IMR-90 (cell line): ENCODE measurements at regions not wholly inside any gene's neighbourhood (a gene's known extent, or its start where the extent isn't known, plus 50 kb on each side); places are given as distances from the start of the nearest gene placed in this dataset.
A peak's percentile ranks its signal among the peaks of the same experiment; 100 is the strongest.

Experiments
- ATAC-seq: fragments of 200-7000 bp; cut with Tn5 transposase; 2 replicates; pipeline ENCODE4 v1.9.1; 2020; ENCODE audit warnings: low read depth, mild to moderate bottlenecking, moderate library complexity
- BruUV-seq: library from RNA; stranded (reverse); fragments of 400-500 nt; replicated peaks from 2 replicates; lab custom pipeline; 2021; lab: Mats Ljungman, UMichigan
- CTCF ChIA-PET: fragments of 300-600 bp; formaldehyde crosslinking; extraction: SDS; loops from one replicate; lab custom pipeline; 2021; ENCODE audit warnings: antibody characterized with exemption; lab: Yijun Ruan, JAX
- POLR2A ChIA-PET: fragments of 300-600 bp; sonication (Branson Sonifier 250); formaldehyde crosslinking; loops from one replicate; lab custom pipeline; 2022; ENCODE audit warnings: antibody characterized with exemption; ENCODE audit not compliant: unreplicated experiment; lab: Charles Lee
- DNase-seq: peaks from one replicate; pipeline ENCODE4 v3.0.0; 2013
- H2AFZ ChIP-seq: replicated peaks from 2 replicates; pipeline ENCODE3; 2013; ENCODE audit warnings: low read length, mild to moderate bottlenecking; ENCODE audit not compliant: poor library complexity
- H2AK5ac ChIP-seq: 2 replicates; pipeline ENCODE4 v1.6.1; 2013; ENCODE audit warnings: low read depth, low read length, inconsistent platforms
- H2AK9ac ChIP-seq: replicated peaks from 2 replicates; pipeline ENCODE3; 2013; ENCODE audit warnings: mild to moderate bottlenecking, low read depth, low read length, moderate library complexity; ENCODE audit not compliant: poor library complexity
- H2BK120ac ChIP-seq: 2 replicates; pipeline ENCODE4 v1.6.1; 2013; ENCODE audit warnings: low read depth, low read length, inconsistent platforms
- H2BK15ac ChIP-seq: 3 replicates; pipeline ENCODE4 v1.6.1; 2013; ENCODE audit warnings: low read depth, low read length, inconsistent platforms
- H2BK20ac ChIP-seq: 2 replicates; pipeline ENCODE4 v1.6.1; 2013; ENCODE audit warnings: low read depth, mild to moderate bottlenecking, inconsistent platforms, low read length, moderate library complexity
- H2BK5ac ChIP-seq: 2 replicates; pipeline ENCODE4 v1.6.1; 2013; ENCODE audit warnings: mild to moderate bottlenecking, low read depth, low read length, inconsistent platforms; ENCODE audit not compliant: poor library complexity, severe bottlenecking
- H3K14ac ChIP-seq: replicated peaks from 2 replicates; pipeline ENCODE4 v1.6.1; 2013; ENCODE audit warnings: low read depth, low read length, inconsistent platforms
- H3K18ac ChIP-seq: 2 replicates; pipeline ENCODE4 v1.6.1; 2013; ENCODE audit warnings: low read depth, low read length, control low read depth
- H3K23ac ChIP-seq: 2 replicates; pipeline ENCODE4 v1.6.1; 2013; ENCODE audit warnings: low read depth, low read length, inconsistent platforms
- H3K27ac ChIP-seq: 2 replicates; pipeline ENCODE4 v1.5.1; 2013; ENCODE audit warnings: mild to moderate bottlenecking, control low read depth, low read length; ENCODE audit not compliant: insufficient read depth
- H3K27me3 ChIP-seq: 2 replicates; pipeline ENCODE4 v1.6.1; 2013; ENCODE audit warnings: low read length; ENCODE audit not compliant: control insufficient read depth, insufficient read depth
- H3K36me3 ChIP-seq: 2 replicates; pipeline ENCODE4 v1.6.1; 2013; ENCODE audit warnings: low read length, mixed read lengths; ENCODE audit not compliant: control insufficient read depth, insufficient read depth
- H3K4ac ChIP-seq: 2 replicates; pipeline ENCODE4 v1.6.1; 2013; ENCODE audit warnings: low read depth, low read length, inconsistent platforms
- H3K4me1 ChIP-seq: 2 replicates; pipeline ENCODE4 v1.6.1; 2013; ENCODE audit warnings: low read length, mixed read lengths; ENCODE audit not compliant: control insufficient read depth, insufficient read depth
- H3K4me2 ChIP-seq: 2 replicates; pipeline ENCODE4 v1.6.1; 2013; ENCODE audit warnings: low read depth, mild to moderate bottlenecking, control low read depth, low read length, moderate library complexity
- H3K4me3 ChIP-seq: 2 replicates; pipeline ENCODE4 v1.5.1; 2013; ENCODE audit warnings: low read depth, mild to moderate bottlenecking, control low read depth, low read length, moderate library complexity; ENCODE audit not compliant: insufficient read depth
- H3K56ac ChIP-seq: 2 replicates; pipeline ENCODE4 v1.6.1; 2013; ENCODE audit warnings: low read length, inconsistent platforms; ENCODE audit not compliant: insufficient read depth; ENCODE audit errors: extremely low read depth
- H3K79me1 ChIP-seq, 2 experiments: 2 replicates each; pipeline ENCODE4 v1.6.1; 2013; ENCODE audit warnings: low read length in 2 of 2, inconsistent platforms in 1 of 2, low read depth in 1 of 2
- H3K9ac ChIP-seq: 2 replicates; pipeline ENCODE4 v1.6.1; 2013; ENCODE audit warnings: low read depth, low read length, control low read depth
- H3K9me1 ChIP-seq: 2 replicates; pipeline ENCODE4 v1.6.1; 2013; ENCODE audit warnings: low read length, inconsistent platforms; ENCODE audit not compliant: insufficient read depth
- H3K9me3 ChIP-seq: 2 replicates; pipeline ENCODE4 v1.6.1; 2013; ENCODE audit warnings: low read length; ENCODE audit not compliant: control insufficient read depth, insufficient read depth
- H4K20me1 ChIP-seq: 2 replicates; pipeline ENCODE4 v1.6.1; 2013; ENCODE audit warnings: low read length, inconsistent platforms; ENCODE audit not compliant: insufficient read depth
- H4K5ac ChIP-seq: 2 replicates; pipeline ENCODE4 v1.6.1; 2013; ENCODE audit warnings: mild to moderate bottlenecking, low read depth, low read length, control low read depth
- H4K8ac ChIP-seq, 2 experiments: 2 replicates each; pipeline ENCODE4 v1.6.1; 2013; ENCODE audit warnings: low read depth in 2 of 2, low read length in 2 of 2, control low read depth in 1 of 2, inconsistent platforms in 1 of 2
- H4K91ac ChIP-seq: 2 replicates; pipeline ENCODE4 v1.6.1; 2013; ENCODE audit warnings: low read depth, low read length, inconsistent platforms; ENCODE audit not compliant: insufficient read depth
- CEBPB ChIP-seq: IDR thresholded peaks from 2 replicates; pipeline ENCODE4 v1.6.1; 2012; ENCODE audit warnings: low read depth, low read length, improper control_type of control experiment
- CTCF ChIP-seq: conservative IDR thresholded peaks from 2 replicates; pipeline ENCODE4 v1.5.1; 2012; ENCODE audit warnings: mild to moderate bottlenecking, low read depth, low read length, improper control_type of control experiment
- FOS ChIP-seq: fragments of 150-350 bp; IDR thresholded peaks from 2 replicates; pipeline ENCODE4 v1.6.1; 2016; ENCODE audit warnings: low read depth, low read length
- RAD21 ChIP-seq: IDR thresholded peaks from 2 replicates; pipeline ENCODE4 v1.6.1; 2012; ENCODE audit warnings: low read length, improper control_type of control experiment
- RCOR1 ChIP-seq: IDR thresholded peaks from 2 replicates; pipeline ENCODE4 v1.6.1; 2012; ENCODE audit warnings: mild to moderate bottlenecking, low read length, improper control_type of control experiment; ENCODE audit not compliant: insufficient replicate concordance
- RFX5 ChIP-seq: IDR thresholded peaks from 2 replicates; pipeline ENCODE4 v1.8.0; 2012; ENCODE audit warnings: low read depth, mild to moderate bottlenecking, low read length, moderate library complexity
- SMC3 ChIP-seq: fragments of 150-350 bp; IDR thresholded peaks from 2 replicates; pipeline ENCODE4 v1.6.1; 2016; ENCODE audit warnings: low read depth, mild to moderate bottlenecking, antibody characterized with exemption, low read length, moderate library complexity
- USF2 ChIP-seq: fragments of 150-350 bp; IDR thresholded peaks from 2 replicates; pipeline ENCODE4 v1.6.1; 2017; ENCODE audit warnings: mild to moderate bottlenecking, antibody characterized with exemption, low read length, low read depth
- WGBS, 2 experiments: methylation state at CpG; one replicate each; pipeline versions ENCODE4 v1.1.5 to v1.1.7; 2013; ENCODE audit warnings: missing lambda C conversion rate in 2 of 2; ENCODE audit not compliant: insufficient read length in 1 of 2; ENCODE audit errors: extremely low coverage in 2 of 2; 5-methylcytosine and 5-hydroxymethylcytosine counted together
- dilution Hi-C: fragments of 300-500 bp; cut with HindIII; formaldehyde crosslinking; loops from one replicate; pipeline ENCODE4 v1.14.3; 2018; ENCODE audit warnings: low sequenced_read_pairs; ENCODE audit not compliant: unreplicated experiment
- in situ Hi-C: fragments of 300-500 bp; cut with MboI; formaldehyde crosslinking; loops from 3 replicates; pipeline ENCODE4 v1.14.3; 2019; ENCODE audit warnings: low sequenced_read_pairs, inconsistent platforms, mixed read lengths
- intact Hi-C: fragments of 100-400 bp; cut with micrococcal nuclease; formaldehyde crosslinking; loops from 2 replicates; pipeline ENCODE4 v1.10.0; 2022

GRCh38 chr10:89852872-89853271, 151.5 kb downstream of the KIF20B start:
- TF ChIP-seq SMC3 (no peak), RFX5 (no peak), FOS (no peak), RAD21 (no peak), USF2 (no peak), CTCF (no peak), RCOR1 (no peak), CEBPB (no peak)
- CTCF ChIA-PET = no interaction called here
- no peak overlapping the region for H3K18ac ChIP-seq
- DNase-seq = no peak
- no peak overlapping the region for H3K14ac ChIP-seq
- POLR2A ChIA-PET = no interaction called here
- in situ Hi-C loops (no loop called here), intact Hi-C loops (no loop called here), dilution Hi-C loops (no loop called here)
- no peak overlapping the region for H3K23ac ChIP-seq
- no TSS peak for BruUV-seq
- H4K91ac ChIP-seq = no peak overlapping the region
- no peak overlapping the region for H3K4ac ChIP-seq
- ATAC-seq = no peak
- no peak overlapping the region for H4K8ac ChIP-seq
- H2BK120ac ChIP-seq = no peak overlapping the region
- H3K27me3 ChIP-seq = peaks cover 6% of the 10 kb centered on the region
- no peak overlapping the region for H2BK5ac ChIP-seq
- no peak overlapping the region for H3K9ac ChIP-seq
- H4K5ac ChIP-seq = no peak overlapping the region
- H4K20me1 ChIP-seq = no peaks in the 10 kb centered on the region
- 0 out of 2 replicates have a peak overlapping the region, but pooled peaks have one; percentile 4 for H3K56ac ChIP-seq
- H3K4me2 ChIP-seq = no peak overlapping the region
- H3K36me3 ChIP-seq = no peaks in the 10 kb centered on the region
- no peaks in the 10 kb centered on the region for H3K4me1 ChIP-seq
- H2AFZ ChIP-seq = peak overlapping the region; percentile 25
- no peak overlapping the region for H2AK9ac ChIP-seq
- H2BK20ac ChIP-seq = no peak overlapping the region
- no peak overlapping the region for H2AK5ac ChIP-seq
- no peak overlapping the region for H3K4me3 ChIP-seq
- no peak overlapping the region for H3K27ac ChIP-seq
- no peak overlapping the region for H2BK15ac ChIP-seq
- WGBS, 2 experiments = no CpG with 5 or more reads among the region's 5 CpGs
- no peaks in the 10 kb centered on the region for H3K9me1 ChIP-seq
- H3K79me1 ChIP-seq = no peaks in the 10 kb centered on the region
- H3K9me3 ChIP-seq = no peaks in the 10 kb centered on the region
